Skin epidermis (tissue), 12 donors: ENCODE measurements at regions not wholly inside any gene's neighbourhood (a gene's known extent, or its start where the extent isn't known, plus 50 kb on each side); places are given as distances from the start of the nearest gene placed in this dataset.
A peak's percentile ranks its signal among the peaks of the same experiment; 100 is the strongest.
"Not testable (repeated sequence)": the region's sequence is repeated elsewhere in the genome, so short reads cannot be mapped to it uniquely, and the experiment has no call there.

Experiments used
- H3K27ac ChIP-seq, 21 experiments: fragments of 200-600 bp; sonication (generic) in 11 of 21; one replicate each; pipeline ENCODE4 v1.5.0; 2020; ENCODE audit warnings: mild to moderate bottlenecking in 3 of 21, inconsistent platforms in 2 of 21, moderate library complexity in 2 of 21
- H3K4me3 ChIP-seq, 7 experiments: fragments of 200-600 bp; sonication (generic) in 2 of 7; one replicate each; pipeline ENCODE4 v1.5.0; 2020; ENCODE audit warnings: inconsistent platforms in 2 of 7, mild to moderate bottlenecking in 2 of 7, moderate library complexity in 1 of 7

DNA sequence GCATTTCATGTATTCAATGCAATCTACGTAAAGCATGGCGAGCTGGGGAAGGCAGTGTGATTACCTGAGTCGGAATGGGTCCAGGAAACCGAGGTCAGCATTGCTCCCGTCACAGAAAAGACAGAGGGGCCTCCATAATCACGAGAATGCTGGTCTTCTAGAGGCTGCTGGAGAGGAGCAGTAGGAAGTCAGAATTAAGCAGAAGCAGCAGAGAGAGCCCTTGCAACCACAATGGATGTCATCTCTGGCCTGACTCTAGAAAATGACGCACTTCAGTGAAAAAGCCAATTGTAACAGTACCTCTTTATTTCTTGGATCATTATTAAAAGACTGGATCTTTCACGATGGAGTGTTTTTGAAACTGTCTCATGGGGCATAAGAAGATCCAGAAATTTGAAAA lies 69.5 kb upstream of the FOXN3 start:
- Histone ChIP-seq H3K27ac (peak overlapping the region in 5 of 21 experiments; percentile 1 to 80 (median 70)), H3K4me3 (no peak overlapping the region)

DNA sequence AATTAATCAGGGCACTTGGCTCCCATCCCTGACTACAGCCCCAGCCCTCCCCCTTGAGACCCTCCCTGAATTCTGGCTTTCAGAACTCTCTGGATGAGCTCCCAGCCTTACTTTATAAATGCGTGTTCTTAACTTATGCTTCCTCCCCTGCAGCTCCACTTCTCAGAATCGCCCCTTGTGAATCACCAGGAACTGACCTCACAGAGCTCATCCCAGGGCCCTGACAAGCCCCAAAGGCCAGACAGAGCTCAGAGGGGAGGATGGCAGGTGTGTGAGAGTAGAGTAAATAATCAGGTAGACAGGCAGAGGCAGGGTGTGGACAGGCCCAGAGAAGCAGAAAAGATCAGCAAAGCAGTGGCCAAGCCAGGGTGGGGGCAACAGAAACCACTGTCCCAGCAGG lies 68.2 kb upstream of the FOXN3 start:
- Histone ChIP-seq H3K4me3 (no peak overlapping the region), H3K27ac (peak overlapping the region in 16 of 21 experiments; percentile 13 to 80 (median 52))

DNA sequence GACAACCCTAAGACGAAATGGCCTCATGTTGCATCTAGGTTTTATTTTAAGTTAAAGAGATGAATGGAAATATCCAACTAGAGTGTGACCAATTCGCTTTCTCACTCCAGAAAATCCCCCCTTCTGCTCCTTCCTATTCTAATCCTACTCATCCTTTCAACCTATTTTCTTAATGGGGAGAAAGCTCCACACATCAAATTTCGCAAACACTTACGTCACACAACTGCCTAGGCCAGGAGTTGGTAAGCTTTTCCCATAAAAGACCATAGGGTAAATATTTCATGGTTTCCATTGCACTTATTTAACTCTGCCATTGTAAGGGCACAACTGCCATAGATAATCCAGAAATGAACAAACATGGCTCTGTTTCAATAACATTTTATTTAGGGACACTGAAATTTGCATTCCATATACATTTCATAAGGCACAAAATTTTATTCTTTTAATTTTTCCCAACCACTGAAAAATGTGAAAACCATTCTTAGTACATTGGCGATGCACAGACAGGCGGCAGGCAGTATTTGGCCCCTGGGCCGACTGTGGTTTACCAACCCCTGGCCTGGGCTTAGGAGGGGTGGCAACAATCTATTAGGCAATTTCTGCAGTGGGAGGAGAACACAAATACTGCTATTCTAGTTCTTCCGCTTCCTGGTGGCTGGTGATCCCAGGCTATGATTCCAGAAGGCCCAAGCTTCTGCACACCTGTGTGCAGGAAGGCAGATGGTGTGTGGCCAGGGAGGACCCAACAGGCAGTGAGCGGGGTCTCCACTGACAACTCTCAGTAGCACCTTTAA lies 67.2 kb upstream of the FOXN3 start:
- Histone ChIP-seq H3K4me3 (no peak overlapping the region), H3K27ac (peak overlapping the region in 14 of 21 experiments; percentile 8 to 80 (median 48))

DNA sequence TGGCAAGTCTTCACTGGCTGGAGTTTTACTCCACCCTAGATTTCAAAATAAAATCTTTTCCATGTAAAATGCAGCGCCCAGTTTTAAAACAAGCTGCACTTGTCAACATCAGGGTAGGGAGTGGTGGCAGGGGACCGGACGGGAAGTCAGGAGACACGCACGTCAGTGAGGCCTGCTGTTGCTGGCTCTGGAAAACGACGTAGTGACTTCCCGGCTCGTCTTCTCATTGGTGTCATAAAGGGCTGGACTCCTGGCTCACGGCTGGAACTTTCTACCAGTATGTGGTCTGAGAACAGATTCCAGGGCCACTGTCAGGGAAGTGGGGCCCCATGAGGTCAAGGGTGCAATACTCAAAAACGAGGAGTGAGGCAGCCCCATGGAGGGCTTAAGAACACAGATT lies 64.2 kb upstream of the FOXN3 start:
- Histone ChIP-seq H3K27ac (peak overlapping the region in 14 of 21 experiments; percentile 3 to 81 (median 40)), H3K4me3 (no peak overlapping the region)

DNA sequence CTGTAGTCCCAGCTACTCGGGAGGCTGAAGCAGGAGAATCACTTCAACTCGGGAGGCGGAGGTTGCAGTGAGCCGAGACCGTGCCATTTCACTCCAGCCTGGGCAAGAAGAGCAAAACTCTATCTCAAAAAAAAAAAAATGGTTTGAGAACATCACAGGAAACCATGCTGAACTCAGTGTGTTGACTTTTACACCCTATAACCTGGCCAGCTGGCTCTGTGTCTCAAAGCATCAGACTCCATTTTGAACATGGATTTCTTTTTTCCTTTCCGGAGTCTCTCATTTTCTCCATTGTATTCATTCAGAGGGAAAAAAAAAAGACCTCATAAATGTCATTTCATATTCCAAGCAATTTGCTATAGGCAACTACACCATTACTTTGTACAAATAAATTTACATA lies 63.2 kb upstream of the FOXN3 start:
- H3K27ac ChIP-seq, result peak overlapping the region in 10 of 21 experiments; percentile 8 to 74 (median 23)

DNA sequence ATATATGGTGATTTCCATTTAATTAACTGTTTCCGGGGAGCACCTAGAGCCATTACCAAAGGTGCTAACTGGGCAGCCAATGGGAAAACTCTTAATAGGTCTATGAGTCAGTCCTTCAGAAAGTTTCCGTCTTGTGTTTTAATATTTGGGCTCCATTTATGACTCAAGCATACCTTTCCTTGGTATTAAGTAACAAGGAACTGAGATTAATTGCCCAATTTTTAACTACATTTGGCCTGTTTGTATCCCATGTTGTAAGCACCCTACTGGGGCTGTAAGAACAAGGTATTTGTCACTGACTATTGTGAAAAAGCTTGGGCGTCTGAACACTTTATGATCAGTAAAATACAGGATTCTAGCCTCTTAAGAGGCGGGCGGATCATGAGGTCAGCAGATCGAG lies 62.8 kb upstream of the FOXN3 start:
- peak overlapping the region in 6 of 21 experiments; percentile 13 to 74 (median 32) for H3K27ac ChIP-seq
- no peak overlapping the region for H3K4me3 ChIP-seq

More for the DNA sequence above, 63.2 kb upstream of the FOXN3 start:
- no peak overlapping the region for H3K4me3 ChIP-seq

DNA sequence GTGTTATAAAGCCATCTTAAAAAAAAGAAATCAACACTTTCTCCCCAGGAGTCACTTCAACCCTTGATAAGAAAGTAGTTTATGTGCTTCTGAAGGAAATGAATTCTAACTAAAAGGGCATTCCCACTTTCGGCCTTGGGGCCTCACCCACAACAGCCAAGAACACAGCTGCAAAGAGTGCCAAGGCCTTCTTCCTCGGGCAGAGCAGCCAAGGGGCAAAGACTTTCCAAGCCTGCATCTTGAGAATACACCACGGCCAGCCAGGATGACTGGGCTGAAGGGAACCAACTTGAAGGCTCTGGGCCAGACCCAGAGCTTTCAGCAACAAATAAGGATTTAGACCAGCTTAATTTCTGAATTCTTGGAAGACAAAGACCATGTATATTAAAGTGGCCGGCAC lies 60.4 kb upstream of the FOXN3 start:
- no peak overlapping the region for H3K4me3 ChIP-seq
- H3K27ac ChIP-seq, result peak overlapping the region in 4 of 21 experiments; percentile 21 to 55 (median 28)

DNA sequence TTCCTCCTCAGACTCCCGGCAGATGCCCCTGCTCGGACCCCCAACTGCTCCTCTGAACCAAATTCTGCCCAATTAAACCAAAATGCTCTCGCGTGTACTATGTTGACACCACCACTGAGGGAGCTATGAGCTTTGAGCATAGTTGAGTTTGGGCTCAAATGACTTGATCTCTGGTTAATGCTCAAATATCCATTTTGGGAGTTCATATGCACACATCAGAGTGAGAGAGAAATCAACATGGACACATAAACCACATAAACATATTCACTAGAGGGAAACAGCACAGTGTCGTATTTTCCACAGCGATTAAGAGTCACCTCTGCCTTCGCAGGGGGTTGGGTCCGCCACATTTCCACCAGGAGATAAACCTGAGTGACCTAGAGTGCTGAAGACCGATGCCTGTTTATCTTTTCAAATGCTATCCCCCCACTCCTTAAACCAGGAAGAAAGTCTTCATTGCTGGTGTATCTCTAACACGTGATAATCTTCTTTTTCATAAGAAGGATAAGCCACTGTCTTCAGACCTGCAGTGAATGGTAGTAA lies 59.4 kb upstream of the FOXN3 start:
- no peak overlapping the region for H3K4me3 ChIP-seq
- H3K27ac ChIP-seq, result peak overlapping the region in 1 of 21 experiments; percentile 55

DNA sequence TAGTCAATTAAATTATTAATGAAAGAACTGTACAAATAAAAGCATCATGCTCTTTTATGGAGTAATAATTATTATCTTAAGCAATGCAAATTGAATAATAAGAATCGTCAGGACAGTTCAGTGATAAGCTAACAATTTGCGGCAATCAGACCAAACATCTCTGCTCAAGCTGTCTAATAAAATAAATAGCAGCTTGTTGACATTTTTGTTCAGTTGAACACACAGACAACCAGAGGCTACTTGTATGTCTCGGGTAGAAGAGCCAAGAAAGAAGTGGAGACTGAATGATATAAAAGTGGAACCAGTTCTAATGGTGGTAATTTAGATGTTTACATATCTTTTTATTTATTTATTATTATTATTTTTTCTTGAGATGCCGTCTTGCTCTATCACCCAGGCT lies 57.4 kb upstream of the FOXN3 start:
- Histone ChIP-seq H3K4me3 (no peak overlapping the region), H3K27ac (peak overlapping the region in 1 of 21 experiments; percentile 9)

DNA sequence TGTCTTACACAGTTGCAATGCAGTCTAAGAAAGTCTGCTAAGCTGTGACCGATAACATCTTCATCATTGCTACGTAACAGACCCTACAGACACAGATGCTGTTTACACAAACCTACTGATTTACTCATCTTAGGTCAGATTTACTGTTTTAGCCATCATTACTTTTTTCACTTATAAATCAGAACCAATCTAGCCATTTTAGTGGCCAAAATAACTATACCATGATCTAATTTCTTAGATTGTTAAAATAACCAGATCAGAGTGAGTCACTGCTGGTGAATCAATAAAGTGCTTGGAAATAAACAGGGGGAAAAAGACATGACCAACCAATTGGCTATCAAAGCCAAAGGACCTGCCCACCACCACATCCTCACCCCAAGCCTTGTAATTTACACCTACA lies 57.0 kb upstream of the FOXN3 start:
- no peak overlapping the region for H3K27ac ChIP-seq
- H3K4me3 ChIP-seq, result no peak overlapping the region

DNA sequence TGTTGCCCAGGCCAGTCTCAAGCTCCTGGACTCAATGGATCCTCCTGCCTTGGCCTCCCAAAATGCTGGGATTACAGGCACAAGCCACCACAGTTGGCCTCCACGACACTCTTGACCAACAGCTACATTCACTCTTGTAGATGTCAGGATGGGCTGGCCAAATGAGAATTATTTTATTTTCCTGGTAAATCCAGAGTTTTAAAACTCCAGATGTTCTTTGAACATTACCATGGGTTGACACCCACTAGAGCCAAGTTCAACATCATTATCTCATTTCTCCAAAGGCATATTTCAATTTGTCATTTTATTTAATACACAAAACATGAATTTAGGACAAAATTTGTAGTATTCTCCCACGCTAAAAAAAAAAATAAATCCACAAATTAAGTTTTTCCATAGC lies 56.5 kb upstream of the FOXN3 start:
- Histone ChIP-seq H3K27ac (peak overlapping the region in 1 of 21 experiments; percentile 15), H3K4me3 (no peak overlapping the region)

DNA sequence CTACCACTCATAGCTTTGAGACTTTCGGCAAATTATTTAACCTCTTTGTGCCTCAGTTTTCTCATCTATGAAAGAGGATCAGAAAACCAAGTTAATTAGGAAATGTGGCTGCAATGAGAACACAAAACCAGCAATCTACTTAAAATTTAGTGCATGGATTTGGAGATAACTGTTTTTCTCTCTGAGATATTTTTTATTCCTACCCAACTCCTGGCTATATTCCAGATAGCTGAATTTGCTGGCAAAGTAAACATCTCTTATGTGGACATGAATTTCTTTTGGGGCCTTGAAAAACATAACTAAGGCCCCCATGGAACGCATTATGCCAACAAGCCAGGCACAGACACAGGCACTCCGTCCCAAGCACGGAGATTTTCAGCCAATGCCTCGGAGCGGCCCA lies 53.4 kb upstream of the FOXN3 start:
- Histone ChIP-seq H3K4me3 (no peak overlapping the region), H3K27ac (no peak overlapping the region)

DNA sequence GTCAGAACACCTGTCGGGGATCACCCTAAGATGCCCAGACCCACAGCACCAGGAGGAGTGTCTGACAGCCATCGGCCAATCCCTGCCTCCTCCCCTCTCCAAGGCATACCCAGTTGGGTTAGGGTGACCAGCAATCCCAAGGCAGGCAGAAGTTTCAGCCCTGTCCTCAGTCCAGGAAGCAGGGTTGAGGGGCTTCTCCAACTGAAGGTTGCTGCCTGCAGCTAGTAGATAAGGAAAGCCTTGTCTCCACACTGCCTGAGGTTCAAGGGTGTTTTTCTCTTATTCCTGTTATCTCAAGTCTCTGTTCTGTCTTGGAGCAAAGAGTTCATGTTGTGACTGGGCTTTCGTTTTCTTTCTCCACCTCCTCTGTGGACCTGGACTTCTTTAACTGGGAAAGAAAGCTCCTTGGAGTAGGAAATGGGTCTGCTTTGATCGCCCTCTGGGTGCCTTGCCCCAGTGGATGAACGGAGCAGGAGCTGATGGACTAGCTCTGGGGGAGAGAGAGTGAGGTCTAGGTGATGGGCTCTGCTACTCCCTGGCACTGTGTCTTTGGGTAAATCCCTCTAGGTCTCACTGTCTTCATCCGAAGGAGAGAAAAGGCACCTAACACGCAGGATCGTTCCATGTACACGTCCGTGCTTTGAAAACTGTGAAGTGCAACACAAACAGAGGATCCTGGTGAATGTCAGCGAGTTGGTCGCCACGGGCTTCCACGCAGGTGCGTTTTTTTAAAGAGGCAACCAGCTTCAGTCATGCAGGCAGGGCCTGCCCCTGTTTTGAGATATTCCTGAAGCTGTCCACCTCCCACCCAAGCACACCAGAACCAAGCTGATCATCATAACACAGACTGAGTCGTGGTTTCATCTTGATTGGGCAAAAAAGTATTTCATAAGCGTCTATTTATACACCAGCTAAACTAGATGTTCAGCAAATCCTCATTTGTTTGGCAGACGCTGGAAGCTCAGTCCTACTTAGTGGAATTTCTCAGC lies 52.5 kb upstream of the FOXN3 start:
- H3K27ac ChIP-seq, result peak overlapping the region in 2 of 21 experiments; percentile 12 to 34
- H3K4me3 ChIP-seq, result no peak overlapping the region

DNA sequence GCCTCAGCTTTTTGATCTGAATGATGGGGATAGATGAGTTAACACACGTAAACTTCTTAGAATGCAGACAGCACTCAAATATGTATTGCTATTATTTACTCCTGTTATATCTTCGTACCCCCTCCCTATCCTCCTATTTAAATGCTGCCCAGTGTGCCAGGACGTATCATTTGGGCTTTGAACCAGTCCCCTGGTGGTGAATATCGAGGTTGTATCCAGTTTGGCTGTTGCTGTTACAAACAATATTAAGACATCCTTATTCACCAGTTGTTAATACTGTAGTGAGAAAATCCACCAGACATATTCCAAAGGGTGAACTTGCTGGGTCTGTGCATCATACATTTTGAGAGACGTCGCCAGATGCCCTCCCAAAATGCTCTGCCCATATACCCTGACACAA lies 51.5 kb upstream of the FOXN3 start:
- H3K27ac ChIP-seq, result no peak overlapping the region
- H3K4me3 ChIP-seq, result no peak overlapping the region

DNA sequence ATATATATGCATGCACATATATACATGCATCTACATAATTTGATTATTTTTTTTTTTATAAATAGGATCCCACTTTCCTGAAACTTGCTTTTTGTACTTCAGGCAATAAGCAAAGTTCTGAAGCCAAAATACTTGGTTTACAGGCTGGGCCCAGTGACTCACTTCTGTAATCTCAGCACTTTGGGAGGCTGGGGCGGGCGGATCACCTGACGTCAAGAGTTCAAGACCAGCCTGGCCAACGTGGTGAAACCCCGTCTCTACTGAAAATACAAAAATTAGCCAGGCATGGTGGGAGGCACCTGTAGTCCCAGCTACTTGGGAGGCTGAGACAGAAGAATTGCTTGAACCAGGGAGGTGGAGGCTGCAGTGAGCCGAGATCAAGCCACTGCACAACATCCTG lies 51.0 kb upstream of the FOXN3 start:
- not testable (repeated sequence) for H3K27ac ChIP-seq, H3K4me3 ChIP-seq

DNA sequence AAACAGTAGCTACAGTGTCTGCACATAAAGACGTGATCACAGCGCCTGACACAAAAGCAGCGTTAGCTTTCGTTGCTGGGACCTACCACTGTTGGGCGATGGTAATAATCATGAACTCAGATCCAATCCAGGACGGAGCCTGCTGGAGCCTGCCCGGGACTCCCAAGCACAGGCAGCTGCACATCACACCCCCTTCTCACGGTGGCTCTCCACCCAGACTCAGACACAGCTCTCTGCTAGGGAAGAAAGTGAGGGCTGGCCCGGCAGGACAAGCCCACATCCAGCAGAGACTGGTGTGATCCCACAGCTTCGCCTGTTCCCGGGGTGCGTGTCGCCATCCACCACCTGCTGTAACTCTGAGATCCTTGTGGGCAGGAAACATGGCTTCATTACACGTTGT lies 49.9 kb upstream of the FOXN3 start:
- Histone ChIP-seq H3K4me3 (no peak overlapping the region), H3K27ac (peak overlapping the region in 13 of 21 experiments; percentile 1 to 68 (median 46))
